ENCODE measurements at regions not wholly inside any gene's neighbourhood (a gene's known extent, or its start where the extent isn't known, plus 50 kb on each side); places are given as distances from the start of the nearest gene placed in this dataset.

GRCh38 chr11:20311444-20311843 is 52.1 kb upstream of the HTATIP2 start:
- no peak for DNase-seq

- DNase-seq: no peak
Observed at GRCh38 chr11:20310596-20311394, 52.7 kb upstream of the HTATIP2 start.

- DNase-seq: peak in 1 of 3 donors; percentile 2
Observed at GRCh38 chr11:20310137-20310536, 53.4 kb upstream of the HTATIP2 start.

- no peak for DNase-seq
Observed at GRCh38 chr11:20309231-20310025, 54.1 kb upstream of the HTATIP2 start.

- DNase-seq: no peak
Observed at GRCh38 chr11:20308601-20309000, 54.9 kb upstream of the HTATIP2 start.

GRCh38 chr11:20303391-20303965 is 60.0 kb upstream of the HTATIP2 start:
- DNase-seq: no peak

GRCh38 chr11:20293992-20294391 is 69.5 kb upstream of the HTATIP2 start:
- no peak for DNase-seq

- DNase-seq: no peak
Observed at GRCh38 chr11:20293531-20293930, 70.0 kb upstream of the HTATIP2 start.

- DNase-seq: no peak
Observed at GRCh38 chr11:20289732-20290131, 73.8 kb upstream of the HTATIP2 start.

GRCh38 chr11:20283475-20283874 is 80.0 kb upstream of the HTATIP2 start:
- DNase-seq: no peak

- peak in 2 of 3 donors; percentile 28 to 55 for DNase-seq
Observed at GRCh38 chr11:20278727-20279126, 84.8 kb upstream of the HTATIP2 start.

GRCh38 chr11:20277014-20277413 is 86.5 kb upstream of the HTATIP2 start:
- no peak for DNase-seq

- DNase-seq: peak in 2 of 3 donors; percentile 25 to 46
Observed at GRCh38 chr11:20275987-20276965, 87.2 kb upstream of the HTATIP2 start.

- DNase-seq: no peak
Observed at GRCh38 chr11:20274031-20274430, 89.5 kb upstream of the HTATIP2 start.

- DNase-seq: no peak
Observed at GRCh38 chr11:20261526-20261925, 101.3 kb upstream of the DBX1 start.

GRCh38 chr11:20260307-20260706 is 100.0 kb upstream of the DBX1 start:
- no peak for DNase-seq

GRCh38 chr11:20259506-20259905 is 99.2 kb upstream of the DBX1 start:
- DNase-seq: no peak

GRCh38 chr11:20258376-20258895 is 98.2 kb upstream of the DBX1 start:
- DNase-seq: no peak

GRCh38 chr11:20256925-20257324 is 96.7 kb upstream of the DBX1 start:
- DNase-seq: no peak

- no peak for DNase-seq
Observed at GRCh38 chr11:20253796-20254195, 93.5 kb upstream of the DBX1 start.

GRCh38 chr11:20251496-20251895 is 91.2 kb upstream of the DBX1 start:
- no peak for DNase-seq

All from muscle of back (tissue), 3 donors.